ENCODE measurements at regions not wholly inside any gene's neighbourhood (a gene's known extent, or its start where the extent isn't known, plus 50 kb on each side); places are given as distances from the start of the nearest gene placed in this dataset.

DNA sequence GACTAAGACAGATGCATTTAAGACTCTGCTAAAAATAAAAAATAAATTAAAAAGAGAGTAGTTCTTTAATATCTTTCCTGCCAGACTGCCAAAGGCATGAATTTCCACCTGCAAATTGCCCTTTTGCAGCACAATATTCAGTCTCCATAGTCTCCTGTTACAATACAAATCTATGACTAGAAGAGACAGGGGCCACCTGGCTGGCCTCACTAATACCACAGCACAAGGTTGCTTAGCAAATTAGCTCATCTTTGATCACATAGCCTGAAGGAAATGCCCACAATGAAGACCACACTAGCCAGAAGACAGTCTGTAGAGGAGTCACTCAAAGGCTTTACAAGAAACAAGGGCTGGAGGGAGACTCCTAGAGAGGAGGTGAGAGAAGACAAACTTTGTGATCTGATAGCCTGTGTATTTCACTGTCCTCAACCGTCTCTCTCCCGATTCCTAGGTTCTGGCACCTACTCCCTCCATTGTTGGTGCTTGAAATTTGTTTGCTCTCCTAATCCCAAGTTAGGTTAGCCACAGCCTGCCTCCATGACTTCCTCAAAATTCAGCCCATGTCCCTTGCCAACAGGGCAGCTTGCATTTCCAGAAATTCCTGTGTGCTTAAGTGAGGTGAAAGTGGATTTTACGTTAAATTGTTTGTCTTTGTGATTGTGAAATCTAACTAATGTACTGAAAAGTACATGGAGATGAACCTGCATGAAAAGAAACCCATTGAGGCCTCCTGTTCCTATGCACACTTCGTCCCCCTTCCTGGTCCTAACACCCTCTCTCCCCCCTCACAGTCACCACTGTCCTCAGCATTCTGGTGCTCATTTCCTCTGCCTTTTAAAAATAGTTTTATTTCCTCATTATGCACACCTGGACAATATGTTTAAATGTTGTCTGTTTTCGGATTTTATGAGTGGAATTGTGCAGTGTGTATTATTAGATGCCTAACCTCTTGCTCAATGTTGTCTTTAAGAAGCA lies 88.7 kb upstream of the PLXNC1 start:
- in situ Hi-C loops (cut with MboI) = no loop called here

GRCh38 chr12:94062194-94062593 lies 86.2 kb upstream of the PLXNC1 start:
- no peaks in the 10 kb centered on the region for H3K27me3 ChIP-seq (replicated peaks; ENCODE audit: insufficient read depth)
- no peaks in the 10 kb centered on the region for H3K9me3 ChIP-seq (ENCODE audit: low read depth)
- no peak for DNase-seq
- H4K20me1 ChIP-seq (ENCODE audit: insufficient read depth) = no peaks in the 10 kb centered on the region
- H3K27ac ChIP-seq = no peak overlapping the region
- H3K79me2 ChIP-seq (ENCODE audit: insufficient read depth) = no peaks in the 10 kb centered on the region
- no peak overlapping the region for H3K4me2 ChIP-seq (ENCODE audit: unreplicated experiment)
- no peaks in the 10 kb centered on the region for H3F3A ChIP-seq (ENCODE audit: insufficient read depth)
- no peak overlapping the region for H2AFZ ChIP-seq
- in situ Hi-C loops (cut with MboI) = no loop called here
- TF ChIP-seq EZH2 (IDR thresholded peaks at IDR 0.05; ENCODE audit: insufficient read depth, poor library complexity, severe bottlenecking) = no peak
- no peak overlapping the region for H3K9ac ChIP-seq
- no peaks in the 10 kb centered on the region for H3K36me3 ChIP-seq (ENCODE audit: low read depth)
- H3K4me3 ChIP-seq = no peak overlapping the region
- H3K4me1 ChIP-seq (ENCODE audit: insufficient read depth) = no peaks in the 10 kb centered on the region
- whole genome bisulfite sequencing, 2 experiments (ENCODE audit: low coverage in 1 of 2, low lambda C conversion rate in 2 of 2, missing lambda C conversion rate in 2 of 2) = 67 to 70% methylated on average over 1 of the region's 1 CpG
- no peaks in the 10 kb centered on the region for H3K9me2 ChIP-seq (ENCODE audit: insufficient read depth)

More for the DNA sequence above, 88.7 kb upstream of the PLXNC1 start:
- no peak for DNase-seq
- no peaks in the 10 kb centered on the region for H3K79me2 ChIP-seq (ENCODE audit: insufficient read depth)
- H2AFZ ChIP-seq = no peak overlapping the region
- TF ChIP-seq EZH2 (IDR thresholded peaks at IDR 0.05; ENCODE audit: insufficient read depth, poor library complexity, severe bottlenecking) (no peak), EZH2phosphoT487 (IDR thresholded peaks at IDR 0.05; ENCODE audit: insufficient read depth, low read depth) (no peak)
- H3K9ac ChIP-seq = no peak overlapping the region
- no peaks in the 10 kb centered on the region for H3K36me3 ChIP-seq (ENCODE audit: low read depth)
- 75 to 81% methylated on average over 5 of the region's 5 CpGs for WGBS, 2 experiments (ENCODE audit: low coverage in 1 of 2, low lambda C conversion rate in 2 of 2, missing lambda C conversion rate in 2 of 2)
- no peaks in the 10 kb centered on the region for H4K20me1 ChIP-seq (ENCODE audit: insufficient read depth)
- no peak overlapping the region for H3K4me2 ChIP-seq (ENCODE audit: unreplicated experiment)
- H3K4me3 ChIP-seq = no peak overlapping the region
- H3F3A ChIP-seq (ENCODE audit: insufficient read depth) = no peaks in the 10 kb centered on the region
- no peaks in the 10 kb centered on the region for H3K27me3 ChIP-seq (replicated peaks; ENCODE audit: insufficient read depth)
- H3K9me3 ChIP-seq (ENCODE audit: low read depth) = no peaks in the 10 kb centered on the region
- H3K27ac ChIP-seq = no peak overlapping the region
- no peaks in the 10 kb centered on the region for H3K4me1 ChIP-seq (ENCODE audit: insufficient read depth)
- H3K9me2 ChIP-seq (ENCODE audit: insufficient read depth) = no peaks in the 10 kb centered on the region

- WGBS, 2 experiments (ENCODE audit: low coverage in 1 of 2, low lambda C conversion rate in 2 of 2, missing lambda C conversion rate in 2 of 2) = 63 to 72% methylated on average over 4 of the region's 4 CpGs
Measured at GRCh38 chr12:94062796-94063635, 85.4 kb upstream of the PLXNC1 start.

DNA sequence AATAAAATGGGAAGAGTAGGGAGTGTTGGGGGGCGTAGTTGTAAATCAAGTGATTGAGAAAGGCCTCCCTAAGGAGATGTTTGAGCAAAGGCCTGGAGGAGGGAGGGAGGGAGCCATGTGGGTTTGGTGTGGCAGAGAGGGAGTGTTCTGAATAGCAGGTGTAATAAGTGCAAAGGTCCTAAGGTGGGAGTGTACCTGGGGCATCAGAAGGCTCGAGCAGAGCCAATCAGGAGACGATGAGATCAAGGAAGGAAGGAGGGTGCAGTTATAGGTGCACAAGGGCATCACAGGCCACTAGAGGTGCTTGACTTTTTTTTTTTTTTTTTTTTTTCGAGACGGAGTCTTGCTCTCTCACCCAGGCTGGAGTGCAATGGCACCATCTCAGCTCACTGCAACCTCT lies 77.9 kb upstream of the PLXNC1 start:
- Histone ChIP-seq H3K27ac (no peak overlapping the region), H4K20me1 (ENCODE audit: insufficient read depth) (no peaks in the 10 kb centered on the region), H3K4me1 (ENCODE audit: insufficient read depth) (peaks cover 17% of the 10 kb centered on the region), H3K79me2 (ENCODE audit: insufficient read depth) (no peaks in the 10 kb centered on the region), H3K36me3 (ENCODE audit: low read depth) (no peaks in the 10 kb centered on the region), H3K4me3 (no peak overlapping the region), H2AFZ (no peak overlapping the region), H3K9me2 (ENCODE audit: insufficient read depth) (no peaks in the 10 kb centered on the region), H3K9me3 (ENCODE audit: low read depth) (no peaks in the 10 kb centered on the region), H3F3A (ENCODE audit: insufficient read depth) (peaks cover 9% of the 10 kb centered on the region; the same call in 1 of the 2 replicates), H3K9ac (no peak overlapping the region), H3K4me2 (ENCODE audit: unreplicated experiment) (no peak overlapping the region), H3K27me3 (replicated peaks; ENCODE audit: insufficient read depth) (no peaks in the 10 kb centered on the region)
- no peak for TF ChIP-seq EZH2phosphoT487 (IDR thresholded peaks at IDR 0.05; ENCODE audit: insufficient read depth, low read depth)
- TF ChIP-seq EZH2 (IDR thresholded peaks at IDR 0.05; ENCODE audit: insufficient read depth, poor library complexity, severe bottlenecking) = no peak
- 85 to 98% methylated on average over 4 to 5 of the region's 5 CpGs for WGBS, 2 experiments (ENCODE audit: low coverage in 1 of 2, low lambda C conversion rate in 2 of 2, missing lambda C conversion rate in 2 of 2)
- in situ Hi-C loops (cut with MboI) = no loop called here
- DNase-seq = no peak

More at GRCh38 chr12:94062796-94063635, 85.4 kb upstream of the PLXNC1 start:
- Histone ChIP-seq H3K4me2 (ENCODE audit: unreplicated experiment) (no peak overlapping the region), H3K27ac (no peak overlapping the region), H3K79me2 (ENCODE audit: insufficient read depth) (no peaks in the 10 kb centered on the region), H4K20me1 (ENCODE audit: insufficient read depth) (no peaks in the 10 kb centered on the region), H3K4me1 (ENCODE audit: insufficient read depth) (no peaks in the 10 kb centered on the region), H3K9ac (no peak overlapping the region), H2AFZ (no peak overlapping the region), H3K36me3 (ENCODE audit: low read depth) (no peaks in the 10 kb centered on the region), H3K4me3 (no peak overlapping the region), H3K27me3 (replicated peaks; ENCODE audit: insufficient read depth) (no peaks in the 10 kb centered on the region), H3K9me2 (ENCODE audit: insufficient read depth) (no peaks in the 10 kb centered on the region), H3F3A (ENCODE audit: insufficient read depth) (no peaks in the 10 kb centered on the region), H3K9me3 (ENCODE audit: low read depth) (no peaks in the 10 kb centered on the region)
- in situ Hi-C loops (cut with MboI) = no loop called here
- TF ChIP-seq EZH2 (IDR thresholded peaks at IDR 0.05; ENCODE audit: insufficient read depth, poor library complexity, severe bottlenecking) = no peak
- TF ChIP-seq EZH2phosphoT487 (IDR thresholded peaks at IDR 0.05; ENCODE audit: insufficient read depth, low read depth) = no peak
- DNase-seq = no peak

Measured in GM23248 (cell line).